HEK293T (cell line): ENCODE measurements at regions not wholly inside any gene's neighbourhood (a gene's known extent, or its start where the extent isn't known, plus 50 kb on each side); places are given as distances from the start of the nearest gene placed in this dataset.

ENCODE experiments used
- L3MBTL2 ChIP-seq: fragments of 450-650 bp; conservative IDR thresholded peaks from 2 replicates; pipeline ENCODE4 v1.6.1; 2016; ENCODE audit warnings: mild to moderate bottlenecking
- SUZ12 ChIP-seq: fragments of 450-650 bp; IDR thresholded peaks from 2 replicates; pipeline ENCODE4 v1.6.1; 2016; ENCODE audit warnings: mild to moderate bottlenecking
- TARDBP ChIP-seq: fragments of 450-650 bp; IDR thresholded peaks from 2 replicates; pipeline ENCODE4 v1.6.1; 2016
- ZNF384 ChIP-seq: fragments of 450-650 bp; IDR thresholded peaks from 2 replicates; pipeline ENCODE4 v1.6.1; 2016

DNA sequence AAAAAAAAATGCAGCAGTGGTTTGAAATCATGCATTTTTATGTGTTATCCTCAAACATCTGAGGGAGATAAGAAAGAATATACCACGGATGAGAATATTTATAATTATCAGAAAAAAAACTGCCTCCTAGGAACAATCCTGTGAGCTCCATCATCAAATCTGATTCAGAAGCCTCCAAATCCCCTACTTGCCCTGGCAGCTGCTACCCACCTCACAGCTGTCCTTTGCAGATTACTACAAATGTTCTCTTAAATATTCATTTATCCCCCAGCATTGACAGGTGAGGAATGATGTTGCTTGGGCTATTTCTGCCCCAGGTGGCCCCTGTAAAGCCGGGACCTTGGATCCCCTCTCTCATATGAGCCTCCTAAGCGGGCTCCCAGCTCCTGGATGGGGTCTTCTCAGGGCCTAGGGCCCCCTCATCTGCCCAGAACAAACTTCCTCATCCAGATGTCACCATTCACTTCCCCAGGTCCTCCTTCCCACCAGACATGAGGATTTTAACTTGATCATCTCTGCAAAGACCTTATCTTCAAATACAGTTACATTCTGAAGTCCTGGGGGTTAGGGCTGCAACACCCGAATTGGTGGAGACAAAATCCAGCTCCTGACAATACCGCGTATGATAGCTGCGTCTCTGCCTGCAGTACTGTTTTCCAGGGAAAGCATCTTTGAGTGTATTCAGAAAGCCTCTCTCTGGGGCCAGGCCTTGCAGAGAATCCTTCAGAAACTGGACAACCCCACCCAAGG lies 81.9 kb upstream of the INSIG1 start:
- TF ChIP-seq SUZ12 (no peak), ZNF384 (no peak), L3MBTL2 (no peak), TARDBP (no peak)
